HEK293 (cell line): ENCODE measurements at regions not wholly inside any gene's neighbourhood (a gene's known extent, or its start where the extent isn't known, plus 50 kb on each side); places are given as distances from the start of the nearest gene placed in this dataset.

ENCODE experiments used
- CTCF ChIP-seq: fragments of 450-650 bp; formaldehyde crosslinking; IDR thresholded peaks from 2 replicates; pipeline ENCODE4 v1.5.1; 2016; ENCODE audit warnings: missing biosample characterization, missing genetic modification characterization
- GLIS2 ChIP-seq: fragments of 450-650 bp; formaldehyde crosslinking; IDR thresholded peaks from 2 replicates; pipeline ENCODE4 v1.5.1; 2016; ENCODE audit warnings: missing biosample characterization, missing genetic modification characterization
- SETDB1 ChIP-seq: IDR thresholded peaks from one replicate; pipeline ENCODE4 v1.6.1; 2017; ENCODE audit warnings: mild to moderate bottlenecking, low read length, moderate library complexity, mixed read lengths; ENCODE audit not compliant: insufficient read length
- TCF7L2 ChIP-seq: IDR thresholded peaks from 2 replicates; pipeline ENCODE4 v1.6.1; 2011; ENCODE audit warnings: low read depth, mild to moderate bottlenecking, inconsistent platforms, low read length, moderate library complexity, borderline replicate concordance
- ZNF138 ChIP-seq: fragments of 450-650 bp; formaldehyde crosslinking; IDR thresholded peaks from 2 replicates; pipeline ENCODE4 v1.5.1; 2016; ENCODE audit warnings: missing biosample characterization, missing genetic modification characterization, borderline replicate concordance
- ZNF140 ChIP-seq: fragments of 450-650 bp; formaldehyde crosslinking; IDR thresholded peaks from 2 replicates; pipeline ENCODE4 v1.5.1; 2016; ENCODE audit warnings: missing biosample characterization, missing genetic modification characterization
- ZNF274 ChIP-seq, 2 experiments: fragments of 200-500 bp in 1 of 2; fragments of 450-650 bp in 1 of 2; sonication (Bioruptor generic) in 1 of 2; formaldehyde crosslinking in 1 of 2; IDR thresholded peaks; 2 replicates each; pipeline versions ENCODE4 v1.5.1 to v1.6.1; 2014 to 2016; ENCODE audit warnings: borderline replicate concordance in 1 of 2, inconsistent platforms in 1 of 2, low read length in 1 of 2, missing biosample characterization in 1 of 2, missing genetic modification characterization in 1 of 2
- ZNF280C ChIP-seq: fragments of 450-650 bp; formaldehyde crosslinking; IDR thresholded peaks from 2 replicates; pipeline ENCODE4 v1.5.1; 2016; ENCODE audit warnings: missing biosample characterization, missing genetic modification characterization
- ZNF292 ChIP-seq: fragments of 450-650 bp; formaldehyde crosslinking; IDR thresholded peaks from 2 replicates; pipeline ENCODE4 v1.5.1; 2016; ENCODE audit warnings: low read depth, missing biosample characterization, missing genetic modification characterization, borderline replicate concordance
- ZNF416 ChIP-seq: fragments of 450-650 bp; formaldehyde crosslinking; IDR thresholded peaks from 2 replicates; pipeline ENCODE4 v1.5.1; 2016; ENCODE audit warnings: missing biosample characterization, missing genetic modification characterization
- ZNF48 ChIP-seq: fragments of 450-650 bp; formaldehyde crosslinking; IDR thresholded peaks from 2 replicates; pipeline ENCODE4 v1.5.1; 2016; ENCODE audit warnings: missing biosample characterization, missing genetic modification characterization
- ZNF544 ChIP-seq: fragments of 450-650 bp; formaldehyde crosslinking; IDR thresholded peaks from 2 replicates; pipeline ENCODE4 v1.5.0; 2017; ENCODE audit warnings: missing biosample characterization, missing genetic modification characterization
- ZNF585B ChIP-seq: fragments of 450-650 bp; formaldehyde crosslinking; IDR thresholded peaks from 2 replicates; pipeline ENCODE4 v1.5.1; 2016; ENCODE audit warnings: missing biosample characterization, missing genetic modification characterization

- TF ChIP-seq CTCF (no peak), ZNF138 (tag by site-specific recombination) (no peak), ZNF140 (tag by site-specific recombination) (no peak), ZNF416 (tag by site-specific recombination) (no peak), ZNF48 (tag by site-specific recombination) (no peak), ZNF585B (no peak), GLIS2 (tag by site-specific recombination) (no peak), ZNF544 (tag by site-specific recombination) (no peak), SETDB1 (no peak), ZNF292 (tag by site-specific recombination) (no peak), ZNF280C (tag by site-specific recombination) (no peak), ZNF274 (IDR thresholded peaks at IDR 0.05; ENCODE audit: low read length) (no peak), ZNF274 (tag by site-specific recombination; IDR thresholded peaks at IDR 0.05; ENCODE audit: borderline replicate concordance) (no peak), TCF7L2 (no peak)
These were observed 78.2 kb downstream of the FBXO5 start for GRCh38 chr6:152904678-152905077.
